ENCODE measurements at regions not wholly inside any gene's neighbourhood (a gene's known extent, or its start where the extent isn't known, plus 50 kb on each side); places are given as distances from the start of the nearest gene placed in this dataset.

DNA sequence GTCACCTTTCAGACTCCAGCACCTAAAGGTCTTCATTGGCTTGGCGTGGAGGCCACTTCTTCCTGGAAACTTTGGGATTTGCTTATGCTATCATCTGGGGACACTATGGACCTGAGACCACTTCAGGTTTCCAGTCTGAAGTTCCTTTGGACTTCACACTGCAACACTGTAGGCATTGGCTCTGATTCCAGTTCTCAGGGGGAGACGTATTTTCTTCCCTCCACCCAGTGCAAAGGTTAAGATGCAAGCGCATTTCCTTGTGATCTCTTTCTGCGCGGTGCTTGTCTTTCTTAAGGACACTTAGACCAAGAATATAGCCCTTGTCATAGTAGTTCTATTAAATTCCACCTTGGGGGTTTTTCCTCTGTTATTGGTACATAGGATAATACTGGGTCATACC is 299.8 kb downstream of the TSHZ3 start:
- H3K27ac ChIP-seq (ENCODE audit: insufficient read length, low read depth, low read length), result no peak overlapping the region
- H2BK120ac ChIP-seq (ENCODE audit: low read depth, low read length, poor library complexity, severe bottlenecking), result no peak overlapping the region
- H3K4me1 Mint-ChIP-seq, result no peaks in the 10 kb centered on the region
- H3K4me1 ChIP-seq (ENCODE audit: insufficient read depth, low read length), result no peaks in the 10 kb centered on the region
- WGBS (ENCODE audit: extremely low coverage, insufficient read length, low lambda C conversion rate), result no CpG with 5 or more reads among the region's 5 CpGs
- no peak overlapping the region for H3K4ac ChIP-seq (ENCODE audit: low read depth, low read length)
- no peaks in the 10 kb centered on the region for H3K79me2 ChIP-seq (ENCODE audit: insufficient read depth, low read length)
- no peak overlapping the region for H3T11ph ChIP-seq (ENCODE audit: low read length)
- peaks cover 2% of the 10 kb centered on the region; the same call in 1 of the 2 replicates for H3K27me3 Mint-ChIP-seq (ENCODE audit: low read depth)
- H3K9ac ChIP-seq (ENCODE audit: extremely low read depth, insufficient read length, low read length), result no peak overlapping the region
- H2AK5ac ChIP-seq (ENCODE audit: insufficient read length, low read length), result no peak overlapping the region
- no peaks in the 10 kb centered on the region for H3K36me3 Mint-ChIP-seq (ENCODE audit: insufficient read depth in 1 of 3, low read depth in 3 of 3)
- no peak overlapping the region for H3K27ac Mint-ChIP-seq
- no peaks in the 10 kb centered on the region for H3K27me3 ChIP-seq (ENCODE audit: insufficient read depth, low read length)
- H2BK12ac ChIP-seq (ENCODE audit: insufficient read length, low read depth, low read length), result no peak overlapping the region
- no peak overlapping the region for H3K4me3 Mint-ChIP-seq
- no peak overlapping the region for H4K5ac ChIP-seq (ENCODE audit: insufficient read length, low read depth, low read length)
- H2BK20ac ChIP-seq (ENCODE audit: low read depth, low read length, poor library complexity, severe bottlenecking), result no peak overlapping the region
- H3K56ac ChIP-seq (ENCODE audit: insufficient read length, low read depth, low read length), result no peak overlapping the region
- no peak overlapping the region for H4K91ac ChIP-seq (ENCODE audit: insufficient read length, low read depth, low read length)
- no peaks in the 10 kb centered on the region for H3K23me2 ChIP-seq (ENCODE audit: insufficient read length, low read depth, low read length, poor library complexity, severe bottlenecking)
- H3K18ac ChIP-seq (ENCODE audit: insufficient read length, low read depth, low read length), result no peak overlapping the region
- no peaks in the 10 kb centered on the region for H4K20me1 ChIP-seq (ENCODE audit: control insufficient read depth, insufficient read depth, insufficient read length)
- H3K9me3 ChIP-seq (ENCODE audit: control insufficient read depth, low read depth, low read length), result no peaks in the 10 kb centered on the region
- no peak for DNase-seq
- H4K8ac ChIP-seq (replicated peaks; ENCODE audit: insufficient read length, low read depth, low read length), result no peak overlapping the region
- TF ChIP-seq CTCF (conservative IDR thresholded peaks at IDR 0.05), result no peak
- H3K23ac ChIP-seq (ENCODE audit: insufficient read length, low read depth, low read length), result no peak overlapping the region
- no peak overlapping the region for H3K14ac ChIP-seq (ENCODE audit: insufficient read depth, low read length)
- no peak overlapping the region for H3K4me2 ChIP-seq (ENCODE audit: insufficient read depth, insufficient read length, low read length)
- H2BK5ac ChIP-seq (ENCODE audit: insufficient read length, low read length), result no peak overlapping the region
- no peaks in the 10 kb centered on the region for H3K79me1 ChIP-seq (ENCODE audit: insufficient read depth, low read depth, low read length, poor library complexity, severe bottlenecking)
- no peaks in the 10 kb centered on the region for H3K9me3 Mint-ChIP-seq
- H2BK15ac ChIP-seq (ENCODE audit: low read depth, low read length), result no peak overlapping the region
- H2AFZ ChIP-seq (ENCODE audit: low read length), result no peak overlapping the region

All from H9 (cell line).